Memory B cell (primary cell): ENCODE measurements at regions not wholly inside any gene's neighbourhood (a gene's known extent, or its start where the extent isn't known, plus 50 kb on each side); places are given as distances from the start of the nearest gene placed in this dataset.

Source experiments
- ATAC-seq: fragments of 150-1000 bp; cut with Tn5 transposase; 2 replicates; pipeline ENCODE4 v1.10.0; 2021; ENCODE audit warnings: low read depth, mild to moderate bottlenecking, moderate library complexity
- DNase-seq, 2 donors: peaks; one replicate each; pipeline ENCODE4 v3.0.0; 2022; ENCODE audit warnings: low spot score in 2 of 2
- H3K27ac Mint-ChIP-seq: one replicate; pipeline ENCODE4 v1.8.0; 2022; ENCODE audit warnings: mild to moderate bottlenecking, moderate library complexity, mixed read lengths
- H3K27me3 Mint-ChIP-seq: one replicate; pipeline ENCODE4 v1.8.0; 2022; ENCODE audit warnings: mixed read lengths
- H3K36me3 Mint-ChIP-seq: one replicate; pipeline ENCODE4 v1.8.0; 2022; ENCODE audit warnings: mild to moderate bottlenecking, mixed read lengths
- H3K4me1 Mint-ChIP-seq: one replicate; pipeline ENCODE4 v1.8.0; 2022; ENCODE audit warnings: mixed read lengths
- H3K4me3 Mint-ChIP-seq: one replicate; pipeline ENCODE4 v1.8.0; 2022; ENCODE audit warnings: mild to moderate bottlenecking, moderate library complexity, mixed read lengths
- H3K9me3 Mint-ChIP-seq: one replicate; pipeline ENCODE4 v1.8.0; 2022; ENCODE audit warnings: mixed read lengths

- ATAC-seq: no peak
- H3K36me3 Mint-ChIP-seq: no peaks in the 10 kb centered on the region
- no peaks in the 10 kb centered on the region for H3K9me3 Mint-ChIP-seq
- H3K27me3 Mint-ChIP-seq: no peaks in the 10 kb centered on the region
- no peaks in the 10 kb centered on the region for H3K4me1 Mint-ChIP-seq
- no peak for DNase-seq
- H3K4me3 Mint-ChIP-seq: no peak overlapping the region
- H3K27ac Mint-ChIP-seq: no peak overlapping the region
These were observed 171.5 kb downstream of the ZMAT3 start for GRCh38 chr3:178900029-178900646.

- Mint-ChIP-seq H3K27ac (no peak overlapping the region), H3K9me3 (peaks cover 2% of the 10 kb centered on the region), H3K27me3 (no peaks in the 10 kb centered on the region), H3K36me3 (no peaks in the 10 kb centered on the region), H3K4me1 (no peaks in the 10 kb centered on the region), H3K4me3 (no peak overlapping the region)
- no peak for ATAC-seq
- no peak for DNase-seq
These were observed 176.3 kb downstream of the ZMAT3 start for GRCh38 chr3:178895178-178895789.
